Cardiac septum (tissue), 1 donor: ENCODE measurements at regions not wholly inside any gene's neighbourhood (a gene's known extent, or its start where the extent isn't known, plus 50 kb on each side); places are given as distances from the start of the nearest gene placed in this dataset.

Experiments used
- DNase-seq: peaks from one replicate; pipeline ENCODE4 v3.0.0-alpha.2; 2020; ENCODE audit warnings: low spot score
- intact Hi-C: fragments of 100-400 bp; cut with DNase I; formaldehyde crosslinking; loops from one replicate; pipeline ENCODE4 v1.14.0; 2022
- donor health status: DM: no; HTN: no; CAD: no.

- no peak for DNase-seq
- intact Hi-C loops, result no loop called here
Measured at GRCh38 chr9:118736406-118736805, 632.8 kb downstream of the BRINP1 start.

GRCh38 chr9:118751077-118751847, 618.0 kb downstream of the BRINP1 start:
- intact Hi-C loops, result no loop called here

GRCh38 chr9:118751848-118752223, 617.4 kb downstream of the BRINP1 start:
- intact Hi-C loops, result no loop called here
- DNase-seq, result no peak

More at GRCh38 chr9:118751077-118751847, 618.0 kb downstream of the BRINP1 start:
- DNase-seq, result no peak

- DNase-seq, result no peak
- intact Hi-C loops, result no loop called here
Measured at GRCh38 chr9:118761016-118761790, 608.0 kb downstream of the BRINP1 start.

- DNase-seq, result no peak
- intact Hi-C loops, result no loop called here
Measured at GRCh38 chr9:118767571-118767970, 601.7 kb downstream of the BRINP1 start.

GRCh38 chr9:118782790-118783463, 586.3 kb downstream of the BRINP1 start:
- DNase-seq, result no peak
- intact Hi-C loops, result no loop called here

GRCh38 chr9:118784033-118784432, 585.2 kb downstream of the BRINP1 start:
- intact Hi-C loops, result no loop called here
- no peak for DNase-seq

- DNase-seq, result no peak
- intact Hi-C loops, result no loop called here
Measured at GRCh38 chr9:118785456-118785855, 583.8 kb downstream of the BRINP1 start.

- intact Hi-C loops, result no loop called here
- no peak for DNase-seq
Measured at GRCh38 chr9:118786877-118787276, 582.4 kb downstream of the BRINP1 start.

- intact Hi-C loops, result no loop called here
- DNase-seq, result no peak
Measured at GRCh38 chr9:118809160-118809625, 560.0 kb downstream of the BRINP1 start.

GRCh38 chr9:118829334-118829733, 539.9 kb downstream of the BRINP1 start:
- DNase-seq, result no peak
- intact Hi-C loops, result loop anchor here (2.0 kb wide), 2 partner anchors 461 to 539 kb away; partner anchors contain the start of gene BRINP1

GRCh38 chr9:118832371-118832770, 536.9 kb downstream of the BRINP1 start:
- intact Hi-C loops, result no loop called here
- DNase-seq, result no peak

GRCh38 chr9:118836891-118837290, 532.3 kb downstream of the BRINP1 start:
- intact Hi-C loops, result no loop called here

GRCh38 chr9:118871531-118871930, 497.7 kb downstream of the BRINP1 start:
- intact Hi-C loops, result no loop called here
- no peak for DNase-seq

More at GRCh38 chr9:118836891-118837290, 532.3 kb downstream of the BRINP1 start:
- no peak for DNase-seq

- no peak for DNase-seq
- intact Hi-C loops, result no loop called here
Measured at GRCh38 chr9:118882684-118883083, 486.6 kb downstream of the BRINP1 start.

GRCh38 chr9:118883411-118883810, 485.8 kb downstream of the BRINP1 start:
- DNase-seq, result no peak
- intact Hi-C loops, result no loop called here

- intact Hi-C loops, result no loop called here
- no peak for DNase-seq
Measured at GRCh38 chr9:118891213-118891612, 478.0 kb downstream of the BRINP1 start.

GRCh38 chr9:118896324-118897000, 472.8 kb downstream of the BRINP1 start:
- intact Hi-C loops, result no loop called here
- DNase-seq, result no peak

GRCh38 chr9:118918180-118918579, 451.1 kb downstream of the BRINP1 start:
- intact Hi-C loops, result no loop called here
- DNase-seq, result no peak

- intact Hi-C loops, result no loop called here
- no peak for DNase-seq
Measured at GRCh38 chr9:118928722-118929121, 440.5 kb downstream of the BRINP1 start.
